HEK293 (cell line): ENCODE measurements at regions not wholly inside any gene's neighbourhood (a gene's known extent, or its start where the extent isn't known, plus 50 kb on each side); places are given as distances from the start of the nearest gene placed in this dataset.
"Not testable (repeated sequence)": the region's sequence is repeated elsewhere in the genome, so short reads cannot be mapped to it uniquely, and the experiment has no call there.

ENCODE experiments used
- MZF1 ChIP-seq: fragments of 450-650 bp; formaldehyde crosslinking; IDR thresholded peaks from 2 replicates; pipeline ENCODE4 v1.5.1; 2017; ENCODE audit warnings: missing biosample characterization, missing genetic modification characterization, borderline replicate concordance
- SP2 ChIP-seq: fragments of 450-650 bp; formaldehyde crosslinking; IDR thresholded peaks from 2 replicates; pipeline ENCODE4 v1.5.1; 2016; ENCODE audit warnings: missing biosample characterization, missing genetic modification characterization

DNA sequence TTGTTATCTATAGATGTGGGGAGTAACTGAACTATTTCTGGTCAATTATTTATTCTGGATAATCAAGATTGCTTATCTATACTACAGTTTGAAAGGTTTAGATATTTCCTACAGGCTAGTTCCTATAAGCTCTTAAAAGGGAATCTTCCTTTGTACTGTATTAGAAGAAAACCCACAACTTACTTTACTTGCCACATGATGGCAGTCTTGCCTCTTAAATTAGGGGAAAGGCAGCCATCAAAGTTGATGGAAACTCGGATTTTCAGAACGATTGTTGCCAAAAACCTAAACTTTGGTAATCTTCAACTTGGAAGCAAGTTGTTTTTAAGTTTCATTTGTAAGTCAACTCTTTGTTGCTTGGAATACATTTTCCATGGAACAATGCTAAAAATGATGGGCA, 77.2 kb upstream of the AGTPBP1 start:
- TF ChIP-seq MZF1, SP2: not testable (repeated sequence)
